H1 (cell line): ENCODE measurements at regions not wholly inside any gene's neighbourhood (a gene's known extent, or its start where the extent isn't known, plus 50 kb on each side); places are given as distances from the start of the nearest gene placed in this dataset.

Experiments
- CTCF ChIA-PET: fragments of 300-600 bp; sonication (Branson Sonifier 250); formaldehyde crosslinking; loops from one replicate; lab custom pipeline; 2021; ENCODE audit not compliant: partially characterized antibody; lab: Charles Lee
- POLR2A ChIA-PET: fragments of 300-600 bp; sonication (Branson Sonifier 250); formaldehyde crosslinking; loops from one replicate; lab custom pipeline; 2021; ENCODE audit warnings: inconsistent platforms; ENCODE audit not compliant: partially characterized antibody; lab: Charles Lee
- DNase-seq, 2 experiments: peaks; one replicate each; pipeline versions ENCODE4 v3.0.0 to v3.0.0-alpha.2; 2010 to 2022; ENCODE audit warnings: low spot score in 2 of 2, low read depth in 1 of 2, mixed read lengths in 1 of 2
- FAIRE-seq: peaks from 2 replicates; lab custom pipeline; 2011; peaks lifted over from hg19 to GRCh38; lab: Jason Lieb, UNC
- H2AFZ ChIP-seq: 2 replicates; pipeline ENCODE4 v1.8.1; 2012; ENCODE audit warnings: low read length, inconsistent platforms
- H2AK5ac ChIP-seq: 2 replicates; pipeline ENCODE4 v1.6.1; 2013; ENCODE audit warnings: low read depth, low read length
- H2BK120ac ChIP-seq: replicated peaks from 2 replicates; pipeline ENCODE3; 2013; ENCODE audit warnings: low read depth, low read length, inconsistent platforms
- H2BK12ac ChIP-seq: 2 replicates; pipeline ENCODE4 v1.6.1; 2013; ENCODE audit warnings: low read depth, low read length
- H2BK15ac ChIP-seq: 2 replicates; pipeline ENCODE4 v1.6.1; 2013; ENCODE audit warnings: low read length
- H2BK20ac ChIP-seq: 2 replicates; pipeline ENCODE4 v1.6.1; 2013; ENCODE audit warnings: low read length
- H2BK5ac ChIP-seq: 2 replicates; pipeline ENCODE4 v1.6.1; 2013; ENCODE audit warnings: low read depth, low read length
- H3K14ac ChIP-seq: 2 replicates; pipeline ENCODE4 v1.6.1; 2013; ENCODE audit warnings: inconsistent platforms; ENCODE audit not compliant: insufficient read length
- H3K18ac ChIP-seq: 2 replicates; pipeline ENCODE4 v1.6.1; 2013; ENCODE audit warnings: low read length; ENCODE audit errors: extremely low read depth
- H3K23ac ChIP-seq: 2 replicates; pipeline ENCODE4 v1.6.1; 2013; ENCODE audit warnings: inconsistent platforms; ENCODE audit not compliant: insufficient read length
- H3K23me2 ChIP-seq: 2 replicates; pipeline ENCODE4 v1.6.1; 2013; ENCODE audit warnings: low read depth, low read length
- H3K27ac ChIP-seq: 2 replicates; pipeline ENCODE4 v1.6.1; 2011; ENCODE audit warnings: low read depth, low read length, inconsistent platforms
- H3K27me3 ChIP-seq, 4 experiments: replicated peaks in 1 of 4; 1 replicate in 1 of 4; 2 replicates in 3 of 4; pipeline versions ENCODE4 v1.6.1 to v1.8.1; 2011 to 2013; ENCODE audit warnings: low read length in 3 of 4, mild to moderate bottlenecking in 3 of 4, inconsistent platforms in 2 of 4, mixed read lengths in 2 of 4, moderate library complexity in 1 of 4; ENCODE audit not compliant: control insufficient read depth in 3 of 4, insufficient read depth in 3 of 4; ENCODE audit errors: extremely low read depth in 1 of 4
- H3K36me3 ChIP-seq, 4 experiments: 2 replicates each; pipeline versions ENCODE4 v1.6.1 to v1.8.1; 2011 to 2013; ENCODE audit warnings: mild to moderate bottlenecking in 4 of 4, low read length in 3 of 4, moderate library complexity in 2 of 4, control low read depth in 1 of 4, inconsistent platforms in 1 of 4; ENCODE audit not compliant: insufficient read depth in 4 of 4, control insufficient read depth in 2 of 4
- H3K4ac ChIP-seq: replicated peaks from 2 replicates; pipeline ENCODE3; 2013; ENCODE audit warnings: low read length, low read depth, mixed read lengths, inconsistent platforms; ENCODE audit not compliant: insufficient read length
- H3K4me1 ChIP-seq, 4 experiments: replicated peaks in 1 of 4; 1 replicate in 1 of 4; 2 replicates in 3 of 4; pipeline versions ENCODE4 v1.6.1 to v1.8.1; 2011 to 2013; ENCODE audit warnings: low read length in 3 of 4, inconsistent platforms in 2 of 4, mixed read lengths in 1 of 4; ENCODE audit not compliant: insufficient read depth in 4 of 4, control insufficient read depth in 3 of 4
- H3K4me2 ChIP-seq, 2 experiments: 2 replicates each; pipeline versions ENCODE4 v1.6.1 to v1.8.1; 2011 to 2013; ENCODE audit warnings: low read depth in 2 of 2, low read length in 2 of 2, control low read depth in 1 of 2, inconsistent platforms in 1 of 2, mild to moderate bottlenecking in 1 of 2; ENCODE audit not compliant: insufficient read depth in 1 of 2
- H3K4me3 ChIP-seq, 4 experiments: fragments of 200-600, 300-600 bp in 1 of 4; sonication (generic), shearing (Covaris generic), sonication (Bioruptor Twin) in 1 of 4; 2 replicates each; pipeline versions ENCODE4 v1.5.1 to v1.8.1; 2011 to 2016; ENCODE audit warnings: low read length in 4 of 4, low read depth in 3 of 4, control low read depth in 2 of 4, inconsistent platforms in 2 of 4, mild to moderate bottlenecking in 2 of 4, mixed read lengths in 1 of 4, moderate library complexity in 1 of 4; ENCODE audit not compliant: insufficient read depth in 2 of 4; ENCODE audit errors: extremely low read depth in 1 of 4
- H3K56ac ChIP-seq: replicated peaks from 2 replicates; pipeline ENCODE3; 2013; ENCODE audit warnings: low read depth, mild to moderate bottlenecking, mixed read lengths, low read length, inconsistent platforms; ENCODE audit not compliant: insufficient read length
- H3K79me1 ChIP-seq: 2 replicates; pipeline ENCODE4 v1.6.1; 2013; ENCODE audit warnings: low read depth, low read length, control low read depth
- H3K79me2 ChIP-seq, 2 experiments: 2 replicates each; pipeline versions ENCODE4 v1.6.1 to v1.8.1; 2012 to 2013; ENCODE audit warnings: low read length in 2 of 2, mild to moderate bottlenecking in 2 of 2, inconsistent platforms in 1 of 2; ENCODE audit not compliant: insufficient read depth in 2 of 2, control insufficient read depth in 1 of 2
- H3K9ac ChIP-seq, 4 experiments: replicated peaks in 1 of 4; 1 replicate in 1 of 4; 2 replicates in 3 of 4; pipeline versions ENCODE4 v1.6.1 to v1.8.1; 2011 to 2013; ENCODE audit warnings: low read depth in 3 of 4, low read length in 3 of 4, control low read depth in 2 of 4, mild to moderate bottlenecking in 2 of 4, moderate library complexity in 2 of 4, inconsistent platforms in 1 of 4; ENCODE audit errors: extremely low read depth in 1 of 4
- H3K9me3 ChIP-seq, 2 experiments: 2 replicates each; pipeline versions ENCODE4 v1.6.1 to v1.8.1; 2012 to 2013; ENCODE audit warnings: mild to moderate bottlenecking in 2 of 2, moderate library complexity in 2 of 2, control low read depth in 1 of 2, inconsistent platforms in 1 of 2, low read depth in 1 of 2, low read length in 1 of 2, mixed read lengths in 1 of 2; ENCODE audit not compliant: insufficient read depth in 2 of 2
- H4K20me1 ChIP-seq, 2 experiments: replicated peaks in 1 of 2; 2 replicates each; pipeline versions ENCODE3 to v1.8.1; 2011 to 2013; ENCODE audit warnings: inconsistent platforms in 2 of 2, low read length in 2 of 2, mild to moderate bottlenecking in 1 of 2; ENCODE audit not compliant: insufficient read depth in 2 of 2, control insufficient read depth in 1 of 2
- H4K5ac ChIP-seq: 2 replicates; pipeline ENCODE4 v1.6.1; 2013; ENCODE audit warnings: low read length, low read depth, mixed read lengths, inconsistent platforms; ENCODE audit not compliant: insufficient read length
- H4K8ac ChIP-seq: 2 replicates; pipeline ENCODE4 v1.8.0; 2013; ENCODE audit warnings: mild to moderate bottlenecking, moderate library complexity, low read length, inconsistent platforms; ENCODE audit not compliant: insufficient read depth; ENCODE audit errors: extremely low read depth
- H4K91ac ChIP-seq: replicated peaks from 2 replicates; pipeline ENCODE3; 2013; ENCODE audit warnings: low read length, mixed read lengths, inconsistent platforms; ENCODE audit not compliant: insufficient read length
- CTBP2 ChIP-seq: IDR thresholded peaks from 2 replicates; pipeline ENCODE4 v1.7.0; 2011; ENCODE audit warnings: borderline replicate concordance, mild to moderate bottlenecking, moderate library complexity, mixed read lengths, low read length; ENCODE audit not compliant: insufficient read depth, insufficient read length
- GABPA ChIP-seq: IDR thresholded peaks from 2 replicates; pipeline ENCODE4 v1.6.1; 2011; ENCODE audit warnings: mild to moderate bottlenecking, low read length, moderate library complexity, borderline replicate concordance; ENCODE audit not compliant: insufficient read depth
- KDM1A ChIP-seq: fragments of 200-600, 300-600 bp; sonication (generic); IDR thresholded peaks from 2 replicates; pipeline ENCODE4 v1.7.1; 2016; ENCODE audit warnings: mild to moderate bottlenecking, low read length, borderline replicate concordance
- NRF1 ChIP-seq: IDR thresholded peaks from 2 replicates; pipeline ENCODE4 v1.6.1; 2011; ENCODE audit warnings: mild to moderate bottlenecking, low read depth, low read length, improper control_type of control experiment
- PHF8 ChIP-seq: fragments of 200-600 bp; sonication (generic); conservative IDR thresholded peaks from 2 replicates; pipeline ENCODE4 v1.7.1; 2012; ENCODE audit warnings: low read depth, mild to moderate bottlenecking, inconsistent platforms, low read length, moderate library complexity
- RBBP5 ChIP-seq: IDR thresholded peaks from 2 replicates; pipeline ENCODE4 v1.7.1; 2012; ENCODE audit warnings: low read depth, mild to moderate bottlenecking, inconsistent platforms, low read length, moderate library complexity, borderline replicate concordance
- RXRA ChIP-seq: IDR thresholded peaks from 2 replicates; pipeline ENCODE4 v1.6.1; 2011; ENCODE audit warnings: low read depth, mild to moderate bottlenecking, low read length, moderate library complexity; ENCODE audit not compliant: insufficient read depth
- TBP ChIP-seq: IDR thresholded peaks from 2 replicates; pipeline ENCODE4 v1.6.1; 2011; ENCODE audit warnings: low read depth, low read length, improper control_type of control experiment
- TCF12 ChIP-seq: IDR thresholded peaks from 2 replicates; pipeline ENCODE4 v1.6.1; 2011; ENCODE audit warnings: low read depth, mild to moderate bottlenecking, low read length
- YY1 ChIP-seq: IDR thresholded peaks from 2 replicates; pipeline ENCODE4 v1.6.1; 2011; ENCODE audit warnings: low read depth, mild to moderate bottlenecking, low read length
- WGBS, 2 experiments: shearing (Covaris generic) in 1 of 2; methylation state at CpG; one replicate each; pipeline versions ENCODE4 v1.1.6 to v1.1.7; 2013 to 2015; ENCODE audit warnings: low lambda C conversion rate in 2 of 2, mixed read lengths in 2 of 2, inconsistent platforms in 1 of 2, low coverage in 1 of 2, missing lambda C conversion rate in 1 of 2; ENCODE audit not compliant: insufficient replicate concordance in 2 of 2, insufficient coverage in 1 of 2, insufficient read length in 1 of 2; ENCODE audit errors: extremely low coverage in 1 of 2, missing lambda C conversion rate in 1 of 2; 5-methylcytosine and 5-hydroxymethylcytosine counted together
- TF ChIP-seq, protein P1 (sequence below): IDR thresholded peaks from 2 replicates; pipeline ENCODE4 v1.6.1; 2011; ENCODE audit warnings: low read depth, mild to moderate bottlenecking, low read length; ENCODE audit not compliant: insufficient read depth

DNA sequence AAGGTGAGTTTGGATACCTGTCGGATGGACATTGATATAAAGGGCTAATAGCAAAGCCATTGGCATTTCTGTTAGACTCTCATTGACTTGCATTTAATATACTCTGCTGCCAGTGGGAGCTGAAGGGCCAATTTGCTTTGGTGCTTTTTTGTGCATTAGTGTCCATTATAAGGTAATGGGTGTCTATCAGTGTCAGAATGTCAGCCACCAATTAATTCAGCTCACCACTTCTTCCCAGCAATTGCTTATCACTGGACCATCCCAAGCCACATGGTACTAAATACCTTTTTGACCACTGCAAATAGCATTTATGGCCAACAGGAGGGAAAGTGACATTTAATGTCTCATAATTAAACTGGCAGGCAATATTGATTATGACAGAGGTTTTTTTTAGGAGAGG lies 317.8 kb downstream of the TEX29 start:
- Histone ChIP-seq H3K56ac (no peak overlapping the region), H2BK120ac (no peak overlapping the region), H3K14ac (no peak overlapping the region), H3K23ac (no peak overlapping the region), H3K18ac (no peak overlapping the region), H3K9me3 (no peaks in the 10 kb centered on the region), H4K8ac (no peak overlapping the region), H3K27me3 (no peaks in the 10 kb centered on the region; a peak in 1 of 7 replicates), H2AFZ (no peak overlapping the region), H4K5ac (no peak overlapping the region), H3K4me2 (no peak overlapping the region), H4K20me1 (no peaks in the 10 kb centered on the region), H3K9ac (no peak overlapping the region), H2AK5ac (no peak overlapping the region)
- WGBS, 2 experiments: 100% methylated on average over 1 of the region's 1 CpG; no CpG with 5 or more reads in 1 of the 2 experiments
- no peak for FAIRE-seq
- CTCF ChIA-PET: interaction anchor here (1.1 kb wide), 1 partner anchor 133 kb away, joined by 5 read pairs; no protein-coding TSS in a partner anchor
- POLR2A ChIA-PET: interaction anchor here (0.7 kb wide), 1 partner anchor 29 kb away, joined by 3 read pairs; no protein-coding TSS in a partner anchor
- no peak for TF ChIP-seq CTBP2
- no peak for TF ChIP-seq RBBP5
- no peak for TF ChIP-seq TBP
- no peak for TF ChIP-seq PHF8
- TF ChIP-seq RXRA: no peak
- no peak for TF ChIP-seq TCF12
- TF ChIP-seq NRF1: no peak
- TF ChIP-seq, protein P1, sequence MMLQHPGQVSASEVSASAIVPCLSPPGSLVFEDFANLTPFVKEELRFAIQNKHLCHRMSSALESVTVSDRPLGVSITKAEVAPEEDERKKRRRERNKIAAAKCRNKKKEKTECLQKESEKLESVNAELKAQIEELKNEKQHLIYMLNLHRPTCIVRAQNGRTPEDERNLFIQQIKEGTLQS: no peak
- no peak for TF ChIP-seq YY1
- no peak for TF ChIP-seq KDM1A
- no peak for TF ChIP-seq GABPA
- TF ChIP-seq, all 59 proteins: peak for 0
- no peaks in the 10 kb centered on the region for H3K79me2 ChIP-seq
- H3K79me1 ChIP-seq: no peaks in the 10 kb centered on the region
- H2BK20ac ChIP-seq: no peak overlapping the region
- H2BK12ac ChIP-seq: no peak overlapping the region
- no peak overlapping the region for H3K4ac ChIP-seq
- no peak for DNase-seq
- no peaks in the 10 kb centered on the region for H3K23me2 ChIP-seq
- no peak overlapping the region for H3K4me3 ChIP-seq
- H3K27ac ChIP-seq: no peak overlapping the region
- H4K91ac ChIP-seq: no peak overlapping the region
- no peak overlapping the region for H2BK15ac ChIP-seq
- H2BK5ac ChIP-seq: no peak overlapping the region
- H3K4me1 ChIP-seq: peaks cover 0 to 26% (median 17%) of the 10 kb centered on the region in 4 experiments
- H3K36me3 ChIP-seq: no peaks in the 10 kb centered on the region
